ENCODE measurements at regions not wholly inside any gene's neighbourhood (a gene's known extent, or its start where the extent isn't known, plus 50 kb on each side); places are given as distances from the start of the nearest gene placed in this dataset.

GRCh38 chr3:39590806-39591205 is 123.3 kb downstream of the MOBP start:
- ATAC-seq (ENCODE audit: low read depth) (no peak), DNase-seq (no peak)
- Histone ChIP-seq H2BK120ac (ENCODE audit: low read depth, low read length) (no peak overlapping the region), H2AK9ac (replicated peaks; ENCODE audit: low read depth, low read length, poor library complexity) (no peak overlapping the region), H4K20me1 (ENCODE audit: insufficient read depth, low read length) (no peaks in the 10 kb centered on the region), H3K18ac (ENCODE audit: low read depth, low read length) (no peak overlapping the region), H4K91ac (ENCODE audit: insufficient read depth, low read depth, low read length) (no peak overlapping the region), H3K23ac (ENCODE audit: low read depth, low read length) (no peak overlapping the region), H3K4ac (ENCODE audit: low read depth, low read length) (no peak overlapping the region), H3K9me3 (ENCODE audit: control insufficient read depth, insufficient read depth, low read length) (peaks cover 7% of the 10 kb centered on the region; the same call in 1 of the 2 replicates), H4K5ac (ENCODE audit: low read depth, low read length) (no peak overlapping the region), H2BK15ac (ENCODE audit: low read depth, low read length) (no peak overlapping the region), H3K4me2 (ENCODE audit: low read depth, low read length) (no peak overlapping the region), H3K56ac (ENCODE audit: extremely low read depth, insufficient read depth, low read length) (no peak overlapping the region), H3K4me1 (ENCODE audit: control insufficient read depth, insufficient read depth, low read length) (no peaks in the 10 kb centered on the region), H3K14ac (replicated peaks; ENCODE audit: low read depth, low read length) (no peak overlapping the region), H4K8ac (ENCODE audit: low read depth in 2 of 2, low read length in 2 of 2) (no peak overlapping the region), H3K27ac (ENCODE audit: insufficient read depth, low read length) (no peak overlapping the region), H2AFZ (replicated peaks; ENCODE audit: low read length, poor library complexity) (no peak overlapping the region), H3K9me1 (ENCODE audit: insufficient read depth, low read length) (no peaks in the 10 kb centered on the region), H3K9ac (ENCODE audit: low read depth, low read length) (no peak overlapping the region), H2BK20ac (ENCODE audit: low read depth, low read length) (no peak overlapping the region), H3K79me1 (ENCODE audit: low read depth in 1 of 2, low read length in 2 of 2) (no peaks in the 10 kb centered on the region), H3K27me3 (ENCODE audit: control insufficient read depth, insufficient read depth, low read length) (no peaks in the 10 kb centered on the region), H3K36me3 (ENCODE audit: control insufficient read depth, insufficient read depth, low read length) (no peaks in the 10 kb centered on the region), H2AK5ac (ENCODE audit: low read depth, low read length) (no peak overlapping the region), H2BK5ac (ENCODE audit: low read depth, low read length, poor library complexity, severe bottlenecking) (no peak overlapping the region), H3K4me3 (ENCODE audit: insufficient read depth, low read depth, low read length) (no peak overlapping the region)
- in situ Hi-C loops (cut with MboI; ENCODE audit: low sequenced_read_pairs) (no loop called here), dilution Hi-C loops (cut with HindIII; ENCODE audit: low sequenced_read_pairs, unreplicated experiment) (no loop called here), intact Hi-C loops (cut with micrococcal nuclease) (no loop called here)
- TF ChIP-seq RAD21 (IDR thresholded peaks at IDR 0.05; ENCODE audit: low read length) (no peak), ELK1 (IDR thresholded peaks at IDR 0.05; ENCODE audit: borderline replicate concordance, low read depth, low read length) (no peak), CHD1 (IDR thresholded peaks at IDR 0.05; ENCODE audit: low read depth, low read length) (no peak), RCOR1 (IDR thresholded peaks at IDR 0.05; ENCODE audit: insufficient replicate concordance, low read length) (no peak), MAFK (IDR thresholded peaks at IDR 0.05; ENCODE audit: low read depth, low read length) (no peak), BHLHE40 (IDR thresholded peaks at IDR 0.05; ENCODE audit: low read depth, low read length) (no peak), CEBPB (IDR thresholded peaks at IDR 0.05; ENCODE audit: low read depth, low read length) (no peak), USF2 (IDR thresholded peaks at IDR 0.05; ENCODE audit: low read depth, low read length) (no peak)
- CTCF ChIA-PET, result no interaction called here
- BruUV-seq (replicated peaks), result no TSS peak
- POLR2A ChIA-PET (ENCODE audit: unreplicated experiment), result no interaction called here
- WGBS, 2 experiments (ENCODE audit: extremely low coverage in 2 of 2, insufficient read length in 1 of 2), result 17% methylated on average over 1 of the region's 3 CpGs; no CpG with 5 or more reads in 1 of the 2 experiments

Measured in IMR-90 (cell line).